Fibroblast of the aortic adventitia (primary cell): ENCODE measurements at regions not wholly inside any gene's neighbourhood (a gene's known extent, or its start where the extent isn't known, plus 50 kb on each side); places are given as distances from the start of the nearest gene placed in this dataset. TPM values are rescaled to one million over a fixed set of nuclear protein-coding genes. Genes with fewer than 3 reads are reported as not detected.

Experiments used
- small RNA-seq: library from RNA; depleted of rRNA; stranded (forward); fragments of <200 nt; gene quantifications from one replicate; pipeline ENCODE3, GENCODE V24; 2012

Small RNA genes lying in the stretch of these regions (small RNA-seq; reads per million reads assigned to genes)
- not detected for gene RF00004
